ENCODE measurements at regions not wholly inside any gene's neighbourhood (a gene's known extent, or its start where the extent isn't known, plus 50 kb on each side); places are given as distances from the start of the nearest gene placed in this dataset.
"Not testable (repeated sequence)": the region's sequence is repeated elsewhere in the genome, so short reads cannot be mapped to it uniquely, and the experiment has no call there.

GRCh38 chr1:22333516-22334121 is 118.0 kb upstream of the ZBTB40 start:
- no peak for TF ChIP-seq CTCF (IDR thresholded peaks at IDR 0.05; ENCODE audit: low read depth, low read length, missing control alignments)
- H3K4me3 ChIP-seq (replicated peaks; ENCODE audit: low read depth, low read length), result no peak overlapping the region
- no peak for DNase-seq (ENCODE audit: extremely low read depth, low read depth)

- no peak for DNase-seq (ENCODE audit: extremely low read depth, low read depth)
- no peak for TF ChIP-seq CTCF (IDR thresholded peaks at IDR 0.05; ENCODE audit: low read depth, low read length, missing control alignments)
- no peak overlapping the region for H3K4me3 ChIP-seq (replicated peaks; ENCODE audit: low read depth, low read length)
These were observed 116.6 kb upstream of the ZBTB40 start for GRCh38 chr1:22334860-22335550.

- DNase-seq (ENCODE audit: extremely low read depth, low read depth); H3K4me3 ChIP-seq (replicated peaks; ENCODE audit: low read depth, low read length): not testable (repeated sequence)
These were observed 115.4 kb upstream of the ZBTB40 start for GRCh38 chr1:22336274-22336673.

- H3K4me3 ChIP-seq (replicated peaks; ENCODE audit: low read depth, low read length); DNase-seq (ENCODE audit: extremely low read depth, low read depth): not testable (repeated sequence)
These were observed 114.7 kb upstream of the ZBTB40 start for GRCh38 chr1:22336696-22337545.

- TF ChIP-seq CTCF (IDR thresholded peaks at IDR 0.05; ENCODE audit: low read depth, low read length, missing control alignments), result no peak
- no peak for DNase-seq (ENCODE audit: extremely low read depth, low read depth)
- no peak overlapping the region for H3K4me3 ChIP-seq (replicated peaks; ENCODE audit: low read depth, low read length)
These were observed 113.4 kb upstream of the ZBTB40 start for GRCh38 chr1:22338071-22338765.

- H3K4me3 ChIP-seq (replicated peaks; ENCODE audit: low read depth, low read length), result no peak overlapping the region
- DNase-seq (ENCODE audit: extremely low read depth, low read depth), result no peak
- no peak for TF ChIP-seq CTCF (IDR thresholded peaks at IDR 0.05; ENCODE audit: low read depth, low read length, missing control alignments)
These were observed 112.4 kb upstream of the ZBTB40 start for GRCh38 chr1:22339237-22339636.

GRCh38 chr1:22340066-22340465 is 111.6 kb upstream of the ZBTB40 start:
- no peak overlapping the region for H3K4me3 ChIP-seq (replicated peaks; ENCODE audit: low read depth, low read length)
- no peak for DNase-seq (ENCODE audit: extremely low read depth, low read depth)
- no peak for TF ChIP-seq CTCF (IDR thresholded peaks at IDR 0.05; ENCODE audit: low read depth, low read length, missing control alignments)

All from HFF-Myc (cell line).